ENCODE measurements at regions not wholly inside any gene's neighbourhood (a gene's known extent, or its start where the extent isn't known, plus 50 kb on each side); places are given as distances from the start of the nearest gene placed in this dataset.

DNA sequence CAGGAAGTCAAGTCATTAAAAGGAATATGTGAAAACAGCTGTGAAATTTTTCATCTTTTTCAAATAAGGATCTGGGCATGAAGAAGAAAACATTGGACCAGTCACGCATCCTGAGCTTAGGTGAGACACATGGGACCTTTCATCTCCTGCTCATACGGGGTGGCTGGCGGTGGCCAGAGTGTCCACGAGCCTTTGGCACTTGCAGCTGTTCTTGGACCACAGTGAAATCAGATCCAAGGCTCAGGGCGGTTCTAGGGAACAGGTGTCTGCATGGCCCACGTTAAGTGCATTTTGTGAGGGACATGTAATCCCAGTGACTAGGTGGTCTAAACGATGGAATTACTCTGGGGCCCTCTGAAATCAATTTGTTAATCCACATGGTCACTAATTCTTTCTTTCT lies 212.7 kb upstream of the COPS8 start (continued):
- TF ChIP-seq, protein P1, sequence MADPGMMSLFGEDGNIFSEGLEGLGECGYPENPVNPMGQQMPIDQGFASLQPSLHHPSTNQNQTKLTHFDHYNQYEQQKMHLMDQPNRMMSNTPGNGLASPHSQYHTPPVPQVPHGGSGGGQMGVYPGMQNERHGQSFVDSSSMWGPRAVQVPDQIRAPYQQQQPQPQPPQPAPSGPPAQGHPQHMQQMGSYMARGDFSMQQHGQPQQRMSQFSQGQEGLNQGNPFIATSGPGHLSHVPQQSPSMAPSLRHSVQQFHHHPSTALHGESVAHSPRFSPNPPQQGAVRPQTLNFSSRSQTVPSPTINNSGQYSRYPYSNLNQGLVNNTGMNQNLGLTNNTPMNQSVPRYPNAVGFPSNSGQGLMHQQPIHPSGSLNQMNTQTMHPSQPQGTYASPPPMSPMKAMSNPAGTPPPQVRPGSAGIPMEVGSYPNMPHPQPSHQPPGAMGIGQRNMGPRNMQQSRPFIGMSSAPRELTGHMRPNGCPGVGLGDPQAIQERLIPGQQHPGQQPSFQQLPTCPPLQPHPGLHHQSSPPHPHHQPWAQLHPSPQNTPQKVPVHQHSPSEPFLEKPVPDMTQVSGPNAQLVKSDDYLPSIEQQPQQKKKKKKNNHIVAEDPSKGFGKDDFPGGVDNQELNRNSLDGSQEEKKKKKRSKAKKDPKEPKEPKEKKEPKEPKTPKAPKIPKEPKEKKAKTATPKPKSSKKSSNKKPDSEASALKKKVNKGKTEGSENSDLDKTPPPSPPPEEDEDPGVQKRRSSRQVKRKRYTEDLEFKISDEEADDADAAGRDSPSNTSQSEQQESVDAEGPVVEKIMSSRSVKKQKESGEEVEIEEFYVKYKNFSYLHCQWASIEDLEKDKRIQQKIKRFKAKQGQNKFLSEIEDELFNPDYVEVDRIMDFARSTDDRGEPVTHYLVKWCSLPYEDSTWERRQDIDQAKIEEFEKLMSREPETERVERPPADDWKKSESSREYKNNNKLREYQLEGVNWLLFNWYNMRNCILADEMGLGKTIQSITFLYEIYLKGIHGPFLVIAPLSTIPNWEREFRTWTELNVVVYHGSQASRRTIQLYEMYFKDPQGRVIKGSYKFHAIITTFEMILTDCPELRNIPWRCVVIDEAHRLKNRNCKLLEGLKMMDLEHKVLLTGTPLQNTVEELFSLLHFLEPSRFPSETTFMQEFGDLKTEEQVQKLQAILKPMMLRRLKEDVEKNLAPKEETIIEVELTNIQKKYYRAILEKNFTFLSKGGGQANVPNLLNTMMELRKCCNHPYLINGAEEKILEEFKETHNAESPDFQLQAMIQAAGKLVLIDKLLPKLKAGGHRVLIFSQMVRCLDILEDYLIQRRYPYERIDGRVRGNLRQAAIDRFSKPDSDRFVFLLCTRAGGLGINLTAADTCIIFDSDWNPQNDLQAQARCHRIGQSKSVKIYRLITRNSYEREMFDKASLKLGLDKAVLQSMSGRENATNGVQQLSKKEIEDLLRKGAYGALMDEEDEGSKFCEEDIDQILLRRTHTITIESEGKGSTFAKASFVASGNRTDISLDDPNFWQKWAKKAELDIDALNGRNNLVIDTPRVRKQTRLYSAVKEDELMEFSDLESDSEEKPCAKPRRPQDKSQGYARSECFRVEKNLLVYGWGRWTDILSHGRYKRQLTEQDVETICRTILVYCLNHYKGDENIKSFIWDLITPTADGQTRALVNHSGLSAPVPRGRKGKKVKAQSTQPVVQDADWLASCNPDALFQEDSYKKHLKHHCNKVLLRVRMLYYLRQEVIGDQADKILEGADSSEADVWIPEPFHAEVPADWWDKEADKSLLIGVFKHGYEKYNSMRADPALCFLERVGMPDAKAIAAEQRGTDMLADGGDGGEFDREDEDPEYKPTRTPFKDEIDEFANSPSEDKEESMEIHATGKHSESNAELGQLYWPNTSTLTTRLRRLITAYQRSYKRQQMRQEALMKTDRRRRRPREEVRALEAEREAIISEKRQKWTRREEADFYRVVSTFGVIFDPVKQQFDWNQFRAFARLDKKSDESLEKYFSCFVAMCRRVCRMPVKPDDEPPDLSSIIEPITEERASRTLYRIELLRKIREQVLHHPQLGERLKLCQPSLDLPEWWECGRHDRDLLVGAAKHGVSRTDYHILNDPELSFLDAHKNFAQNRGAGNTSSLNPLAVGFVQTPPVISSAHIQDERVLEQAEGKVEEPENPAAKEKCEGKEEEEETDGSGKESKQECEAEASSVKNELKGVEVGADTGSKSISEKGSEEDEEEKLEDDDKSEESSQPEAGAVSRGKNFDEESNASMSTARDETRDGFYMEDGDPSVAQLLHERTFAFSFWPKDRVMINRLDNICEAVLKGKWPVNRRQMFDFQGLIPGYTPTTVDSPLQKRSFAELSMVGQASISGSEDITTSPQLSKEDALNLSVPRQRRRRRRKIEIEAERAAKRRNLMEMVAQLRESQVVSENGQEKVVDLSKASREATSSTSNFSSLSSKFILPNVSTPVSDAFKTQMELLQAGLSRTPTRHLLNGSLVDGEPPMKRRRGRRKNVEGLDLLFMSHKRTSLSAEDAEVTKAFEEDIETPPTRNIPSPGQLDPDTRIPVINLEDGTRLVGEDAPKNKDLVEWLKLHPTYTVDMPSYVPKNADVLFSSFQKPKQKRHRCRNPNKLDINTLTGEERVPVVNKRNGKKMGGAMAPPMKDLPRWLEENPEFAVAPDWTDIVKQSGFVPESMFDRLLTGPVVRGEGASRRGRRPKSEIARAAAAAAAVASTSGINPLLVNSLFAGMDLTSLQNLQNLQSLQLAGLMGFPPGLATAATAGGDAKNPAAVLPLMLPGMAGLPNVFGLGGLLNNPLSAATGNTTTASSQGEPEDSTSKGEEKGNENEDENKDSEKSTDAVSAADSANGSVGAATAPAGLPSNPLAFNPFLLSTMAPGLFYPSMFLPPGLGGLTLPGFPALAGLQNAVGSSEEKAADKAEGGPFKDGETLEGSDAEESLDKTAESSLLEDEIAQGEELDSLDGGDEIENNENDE (IDR thresholded peaks at IDR 0.05; ENCODE audit: insufficient replicate concordance, low read length): no peak
- TF ChIP-seq, protein P2, sequence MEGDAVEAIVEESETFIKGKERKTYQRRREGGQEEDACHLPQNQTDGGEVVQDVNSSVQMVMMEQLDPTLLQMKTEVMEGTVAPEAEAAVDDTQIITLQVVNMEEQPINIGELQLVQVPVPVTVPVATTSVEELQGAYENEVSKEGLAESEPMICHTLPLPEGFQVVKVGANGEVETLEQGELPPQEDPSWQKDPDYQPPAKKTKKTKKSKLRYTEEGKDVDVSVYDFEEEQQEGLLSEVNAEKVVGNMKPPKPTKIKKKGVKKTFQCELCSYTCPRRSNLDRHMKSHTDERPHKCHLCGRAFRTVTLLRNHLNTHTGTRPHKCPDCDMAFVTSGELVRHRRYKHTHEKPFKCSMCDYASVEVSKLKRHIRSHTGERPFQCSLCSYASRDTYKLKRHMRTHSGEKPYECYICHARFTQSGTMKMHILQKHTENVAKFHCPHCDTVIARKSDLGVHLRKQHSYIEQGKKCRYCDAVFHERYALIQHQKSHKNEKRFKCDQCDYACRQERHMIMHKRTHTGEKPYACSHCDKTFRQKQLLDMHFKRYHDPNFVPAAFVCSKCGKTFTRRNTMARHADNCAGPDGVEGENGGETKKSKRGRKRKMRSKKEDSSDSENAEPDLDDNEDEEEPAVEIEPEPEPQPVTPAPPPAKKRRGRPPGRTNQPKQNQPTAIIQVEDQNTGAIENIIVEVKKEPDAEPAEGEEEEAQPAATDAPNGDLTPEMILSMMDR (IDR thresholded peaks at IDR 0.05; ENCODE audit: control extremely low read depth in 1 of 3, insufficient read depth in 1 of 3, low read depth in 1 of 3, low read length in 3 of 3): no peak
- TF ChIP-seq EP300 (IDR thresholded peaks at IDR 0.05; ENCODE audit: borderline replicate concordance in 1 of 2, low read depth in 2 of 2, low read length in 2 of 2) (no peak), SIX5 (IDR thresholded peaks at IDR 0.05; ENCODE audit: low read depth, low read length) (no peak), CHD1 (IDR thresholded peaks at IDR 0.05; ENCODE audit: low read depth, low read length) (no peak), RFX5 (IDR thresholded peaks at IDR 0.05; ENCODE audit: borderline replicate concordance, low read depth, low read length) (no peak)

All from H1 (cell line).